ENCODE measurements at regions not wholly inside any gene's neighbourhood (a gene's known extent, or its start where the extent isn't known, plus 50 kb on each side); places are given as distances from the start of the nearest gene placed in this dataset.

- H3F3A ChIP-seq (replicated peaks; ENCODE audit: low read depth), result no peaks in the 10 kb centered on the region
- H3K9me3 Mint-ChIP-seq, result no peaks in the 10 kb centered on the region
Measured at GRCh38 chr16:6603780-6604325, 728.8 kb upstream of the RBFOX1 start.

More at GRCh38 chr16:6603780-6604325, 728.8 kb upstream of the RBFOX1 start:
- ATAC-seq, result no peak
- Histone ChIP-seq H3K27ac (ENCODE audit: low read depth) (no peak overlapping the region), H3K36me3 (ENCODE audit: insufficient read depth) (no peaks in the 10 kb centered on the region), H3K4me2 (no peak overlapping the region), H2AFZ (no peak overlapping the region), H4K20me1 (replicated peaks; ENCODE audit: insufficient read depth) (no peaks in the 10 kb centered on the region), H3K4me3 (no peak overlapping the region), H3K79me2 (replicated peaks; ENCODE audit: insufficient read depth) (no peaks in the 10 kb centered on the region), H3K27me3 (ENCODE audit: insufficient read depth) (no peaks in the 10 kb centered on the region), H3K9me2 (ENCODE audit: insufficient read depth) (no peaks in the 10 kb centered on the region), H3K4me1 (ENCODE audit: insufficient read depth) (no peaks in the 10 kb centered on the region)
- TF ChIP-seq POLR2AphosphoS5 (IDR thresholded peaks at IDR 0.05; ENCODE audit: low read depth) (no peak), CTCF (conservative IDR thresholded peaks at IDR 0.05; ENCODE audit: low read depth in 2 of 2) (no peak), STAT1 (IDR thresholded peaks at IDR 0.05; ENCODE audit: unreplicated experiment) (no peak), ZNF331 (CRISPR knock-in tag; IDR thresholded peaks at IDR 0.05; ENCODE audit: low read depth) (no peak), EZH2phosphoT487 (IDR thresholded peaks at IDR 0.05; ENCODE audit: unreplicated experiment) (no peak), JUNB (IDR thresholded peaks at IDR 0.05; ENCODE audit: unreplicated experiment) (no peak), ZNF114 (CRISPR knock-in tag; IDR thresholded peaks at IDR 0.05) (no peak), EZH2 (IDR thresholded peaks at IDR 0.05; ENCODE audit: low read depth, unreplicated experiment) (no peak), CREB1 (CRISPR knock-in tag; IDR thresholded peaks at IDR 0.05; ENCODE audit: low read depth) (no peak), ZNF462 (CRISPR knock-in tag; IDR thresholded peaks at IDR 0.05) (no peak), NANOG (IDR thresholded peaks at IDR 0.05; ENCODE audit: borderline replicate concordance) (no peak)
- TF ChIP-seq, protein P1, sequence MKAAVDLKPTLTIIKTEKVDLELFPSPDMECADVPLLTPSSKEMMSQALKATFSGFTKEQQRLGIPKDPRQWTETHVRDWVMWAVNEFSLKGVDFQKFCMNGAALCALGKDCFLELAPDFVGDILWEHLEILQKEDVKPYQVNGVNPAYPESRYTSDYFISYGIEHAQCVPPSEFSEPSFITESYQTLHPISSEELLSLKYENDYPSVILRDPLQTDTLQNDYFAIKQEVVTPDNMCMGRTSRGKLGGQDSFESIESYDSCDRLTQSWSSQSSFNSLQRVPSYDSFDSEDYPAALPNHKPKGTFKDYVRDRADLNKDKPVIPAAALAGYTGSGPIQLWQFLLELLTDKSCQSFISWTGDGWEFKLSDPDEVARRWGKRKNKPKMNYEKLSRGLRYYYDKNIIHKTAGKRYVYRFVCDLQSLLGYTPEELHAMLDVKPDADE (IDR thresholded peaks at IDR 0.05), result no peak
- TF ChIP-seq, protein P2, sequence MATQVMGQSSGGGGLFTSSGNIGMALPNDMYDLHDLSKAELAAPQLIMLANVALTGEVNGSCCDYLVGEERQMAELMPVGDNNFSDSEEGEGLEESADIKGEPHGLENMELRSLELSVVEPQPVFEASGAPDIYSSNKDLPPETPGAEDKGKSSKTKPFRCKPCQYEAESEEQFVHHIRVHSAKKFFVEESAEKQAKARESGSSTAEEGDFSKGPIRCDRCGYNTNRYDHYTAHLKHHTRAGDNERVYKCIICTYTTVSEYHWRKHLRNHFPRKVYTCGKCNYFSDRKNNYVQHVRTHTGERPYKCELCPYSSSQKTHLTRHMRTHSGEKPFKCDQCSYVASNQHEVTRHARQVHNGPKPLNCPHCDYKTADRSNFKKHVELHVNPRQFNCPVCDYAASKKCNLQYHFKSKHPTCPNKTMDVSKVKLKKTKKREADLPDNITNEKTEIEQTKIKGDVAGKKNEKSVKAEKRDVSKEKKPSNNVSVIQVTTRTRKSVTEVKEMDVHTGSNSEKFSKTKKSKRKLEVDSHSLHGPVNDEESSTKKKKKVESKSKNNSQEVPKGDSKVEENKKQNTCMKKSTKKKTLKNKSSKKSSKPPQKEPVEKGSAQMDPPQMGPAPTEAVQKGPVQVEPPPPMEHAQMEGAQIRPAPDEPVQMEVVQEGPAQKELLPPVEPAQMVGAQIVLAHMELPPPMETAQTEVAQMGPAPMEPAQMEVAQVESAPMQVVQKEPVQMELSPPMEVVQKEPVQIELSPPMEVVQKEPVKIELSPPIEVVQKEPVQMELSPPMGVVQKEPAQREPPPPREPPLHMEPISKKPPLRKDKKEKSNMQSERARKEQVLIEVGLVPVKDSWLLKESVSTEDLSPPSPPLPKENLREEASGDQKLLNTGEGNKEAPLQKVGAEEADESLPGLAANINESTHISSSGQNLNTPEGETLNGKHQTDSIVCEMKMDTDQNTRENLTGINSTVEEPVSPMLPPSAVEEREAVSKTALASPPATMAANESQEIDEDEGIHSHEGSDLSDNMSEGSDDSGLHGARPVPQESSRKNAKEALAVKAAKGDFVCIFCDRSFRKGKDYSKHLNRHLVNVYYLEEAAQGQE (IDR thresholded peaks at IDR 0.05; ENCODE audit: unreplicated experiment), result no peak
- H3K27me3 Mint-ChIP-seq (ENCODE audit: insufficient read depth, low read depth, poor library complexity), result no peaks in the 10 kb centered on the region
- no peak overlapping the region for H3K4me3 Mint-ChIP-seq
- peaks cover 15% of the 10 kb centered on the region for H3K4me1 Mint-ChIP-seq
- no peak overlapping the region for H3K27ac Mint-ChIP-seq
- no peaks in the 10 kb centered on the region for H3K36me3 Mint-ChIP-seq (ENCODE audit: low read depth)
- no peak for DNase-seq (ENCODE audit: low spot score)
